ENCODE measurements at regions not wholly inside any gene's neighbourhood (a gene's known extent, or its start where the extent isn't known, plus 50 kb on each side); places are given as distances from the start of the nearest gene placed in this dataset.
"Not testable (repeated sequence)": the region's sequence is repeated elsewhere in the genome, so short reads cannot be mapped to it uniquely, and the experiment has no call there.

DNA sequence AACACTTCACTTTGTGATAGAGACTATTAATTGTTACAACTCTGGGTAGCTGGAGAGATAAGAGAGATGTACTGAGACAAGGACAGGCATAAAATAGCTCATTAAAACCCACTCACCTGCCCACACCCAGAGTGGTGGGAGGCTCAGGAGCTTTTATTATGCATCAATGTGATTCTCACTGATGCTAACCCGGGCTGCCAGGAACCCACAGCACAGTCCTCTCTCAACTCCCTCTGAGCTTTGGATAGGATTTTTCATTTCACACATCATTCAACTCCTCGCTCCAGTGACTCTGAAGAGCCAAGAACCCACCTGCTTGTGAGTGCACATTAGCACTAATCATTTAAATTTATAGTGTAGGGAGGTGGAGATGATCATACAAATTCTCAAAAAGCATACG is 827.9 kb downstream of the FLRT2 start:
- intact Hi-C loops (cut with DNase I) = no loop called here
- H3K9me3 ChIP-seq (ENCODE audit: control insufficient read depth, low read length) = no peaks in the 10 kb centered on the region
- WGBS = 52% methylated on average over 3 of the region's 3 CpGs
- H3K27me3 ChIP-seq (ENCODE audit: control insufficient read depth, insufficient read depth) = no peaks in the 10 kb centered on the region
- DNase-seq = no peak
- no peak overlapping the region for H3K27ac ChIP-seq (ENCODE audit: low read length)
- no peak for ATAC-seq
- H3K4me3 ChIP-seq (ENCODE audit: low read length) = no peak overlapping the region
- no peaks in the 10 kb centered on the region for H3K4me1 ChIP-seq (ENCODE audit: control insufficient read depth, insufficient read depth, low read length)

DNA sequence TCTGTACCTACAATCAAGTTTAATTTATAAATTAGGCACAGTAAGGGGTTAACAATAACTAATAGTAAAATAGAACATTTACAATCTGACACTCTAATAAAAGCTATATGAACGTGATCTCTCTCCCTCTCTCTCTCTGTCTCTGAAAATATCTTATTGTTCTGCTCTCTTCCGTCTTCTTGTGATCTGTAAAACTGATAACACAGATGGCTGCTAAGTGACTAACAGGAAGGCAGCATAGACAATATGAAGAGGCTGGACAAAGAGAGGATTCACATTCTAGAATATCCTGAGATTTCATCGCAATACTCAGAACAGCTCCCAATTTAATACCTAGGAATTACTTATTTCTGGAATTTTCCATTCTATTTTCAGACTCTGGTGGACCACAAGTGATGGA is 827.2 kb downstream of the FLRT2 start:
- intact Hi-C loops (cut with DNase I) = no loop called here
- Histone ChIP-seq H3K9me3 (ENCODE audit: control insufficient read depth, low read length) (no peaks in the 10 kb centered on the region), H3K27ac (ENCODE audit: low read length) (no peak overlapping the region), H3K27me3 (ENCODE audit: control insufficient read depth, insufficient read depth) (no peaks in the 10 kb centered on the region), H3K4me1 (ENCODE audit: control insufficient read depth, insufficient read depth, low read length) (no peaks in the 10 kb centered on the region), H3K4me3 (ENCODE audit: low read length) (no peak overlapping the region)
- WGBS = 43% methylated on average over 3 of the region's 3 CpGs
- no peak for DNase-seq
- no peak for ATAC-seq

DNA sequence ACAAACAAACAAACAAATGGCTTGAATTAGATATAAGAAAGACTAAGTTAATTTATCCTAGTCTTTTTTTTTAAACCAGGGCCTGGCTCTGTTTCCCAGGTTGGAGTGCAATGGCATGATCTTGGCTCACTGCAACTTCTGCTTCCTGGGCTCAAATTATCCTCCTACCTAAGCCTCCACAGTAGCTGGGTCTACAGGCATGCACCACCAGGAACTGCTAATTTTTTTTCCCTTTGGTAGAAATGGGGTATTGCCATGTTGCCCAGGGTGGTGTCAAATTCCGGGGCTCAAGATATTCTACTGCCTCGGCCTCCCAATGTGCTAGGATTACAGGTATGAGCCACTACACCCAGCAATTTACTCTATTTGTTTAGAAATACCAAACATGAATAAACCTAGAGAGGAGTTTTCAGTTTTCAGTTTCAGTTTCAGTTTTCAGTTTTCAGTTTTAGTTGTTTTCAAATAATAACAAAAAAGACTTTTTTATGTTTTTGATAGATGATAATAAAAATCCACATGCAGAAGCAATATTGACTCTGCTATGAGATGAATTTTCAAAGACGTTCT is 817.0 kb downstream of the FLRT2 start:
- Histone ChIP-seq H3K27ac (ENCODE audit: low read length) (no peak overlapping the region), H3K4me1 (ENCODE audit: control insufficient read depth, insufficient read depth, low read length) (peaks cover 2% of the 10 kb centered on the region), H3K9me3 (ENCODE audit: control insufficient read depth, low read length) (no peaks in the 10 kb centered on the region), H3K27me3 (ENCODE audit: control insufficient read depth, insufficient read depth) (no peaks in the 10 kb centered on the region), H3K4me3 (ENCODE audit: low read length) (peak overlapping the region; percentile 20)
- intact Hi-C loops (cut with DNase I) = no loop called here
- DNase-seq (no peak), ATAC-seq (no peak)
- 59% methylated on average over 3 of the region's 3 CpGs for WGBS

DNA sequence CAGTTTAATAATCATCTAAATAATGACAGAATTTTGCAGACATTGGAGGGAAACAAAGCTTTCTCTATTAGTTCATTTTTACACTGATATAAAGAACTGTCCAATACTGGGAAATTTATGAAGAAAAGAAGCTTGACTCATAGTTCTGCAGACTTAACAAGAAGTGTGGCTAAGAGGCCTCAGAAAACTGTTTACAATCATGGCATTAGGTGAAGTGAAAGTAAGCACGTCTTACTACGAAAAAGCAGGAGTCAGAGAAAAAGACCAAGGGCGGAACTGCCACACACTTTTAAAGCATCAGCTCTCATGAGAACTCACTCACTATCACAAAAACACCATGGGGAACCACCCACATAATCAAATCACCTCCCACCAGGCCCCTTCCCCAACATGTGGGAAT is 804.4 kb downstream of the FLRT2 start:
- DNase-seq (no peak), ATAC-seq (no peak)
- Histone ChIP-seq H3K4me3 (ENCODE audit: low read length) (no peak overlapping the region), H3K9me3 (ENCODE audit: control insufficient read depth, low read length) (no peaks in the 10 kb centered on the region), H3K4me1 (ENCODE audit: control insufficient read depth, insufficient read depth, low read length) (no peaks in the 10 kb centered on the region), H3K27ac (ENCODE audit: low read length) (no peak overlapping the region), H3K27me3 (ENCODE audit: control insufficient read depth, insufficient read depth) (no peaks in the 10 kb centered on the region)
- WGBS = 76% methylated on average over 3 of the region's 3 CpGs
- intact Hi-C loops (cut with DNase I) = no loop called here

DNA sequence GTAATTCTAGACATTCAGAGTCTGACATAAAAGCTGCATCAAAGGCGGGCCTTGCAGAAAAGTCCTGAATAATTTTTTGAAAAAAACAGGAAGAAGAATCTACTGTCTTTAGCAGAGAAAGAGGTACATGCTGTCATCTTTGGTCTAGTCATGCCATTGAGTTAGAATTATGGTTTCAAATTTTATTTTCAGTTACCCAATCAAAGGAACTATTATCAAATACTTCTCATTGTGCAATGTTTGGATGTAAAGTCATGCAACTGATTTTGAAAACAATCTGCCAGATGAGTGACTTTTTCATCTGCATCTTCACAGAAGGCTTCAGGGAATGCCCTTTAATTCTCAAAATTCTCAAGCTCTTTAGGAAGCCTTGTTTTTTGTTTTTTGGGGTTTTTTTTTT is 803.5 kb downstream of the FLRT2 start:
- no peaks in the 10 kb centered on the region for H3K27me3 ChIP-seq (ENCODE audit: control insufficient read depth, insufficient read depth)
- 77% methylated on average over 1 of the region's 1 CpG for WGBS
- no peak for DNase-seq
- no peak overlapping the region for H3K4me3 ChIP-seq (ENCODE audit: low read length)
- no peaks in the 10 kb centered on the region for H3K4me1 ChIP-seq (ENCODE audit: control insufficient read depth, insufficient read depth, low read length)
- no peak overlapping the region for H3K27ac ChIP-seq (ENCODE audit: low read length)
- ATAC-seq = no peak
- intact Hi-C loops (cut with DNase I) = no loop called here
- no peaks in the 10 kb centered on the region for H3K9me3 ChIP-seq (ENCODE audit: control insufficient read depth, low read length)

DNA sequence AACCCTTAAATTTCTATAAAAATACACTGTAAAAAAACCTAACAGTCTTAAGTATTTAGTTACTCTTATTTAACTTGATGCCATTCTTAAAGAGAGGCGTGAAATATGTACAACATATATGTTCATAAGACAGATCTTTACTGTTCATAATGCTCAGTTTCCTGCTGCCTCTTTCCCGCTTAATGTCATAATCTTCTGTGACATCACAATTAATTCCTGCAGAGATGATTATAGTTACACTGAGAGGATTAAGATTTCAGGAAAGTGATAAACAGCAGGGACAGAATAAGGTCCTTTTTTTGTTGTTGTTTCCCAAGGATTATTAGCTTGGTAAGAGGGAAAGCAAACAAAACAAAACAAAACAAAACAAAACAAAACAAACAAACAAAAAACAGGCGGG is 801.4 kb downstream of the FLRT2 start:
- intact Hi-C loops (cut with DNase I) = no loop called here
- no peak overlapping the region for H3K4me3 ChIP-seq (ENCODE audit: low read length)
- DNase-seq = no peak
- no peaks in the 10 kb centered on the region for H3K9me3 ChIP-seq (ENCODE audit: control insufficient read depth, low read length)
- H3K27ac ChIP-seq (ENCODE audit: low read length) = no peak overlapping the region
- H3K27me3 ChIP-seq (ENCODE audit: control insufficient read depth, insufficient read depth) = no peaks in the 10 kb centered on the region
- no peaks in the 10 kb centered on the region for H3K4me1 ChIP-seq (ENCODE audit: control insufficient read depth, insufficient read depth, low read length)
- ATAC-seq = no peak
- 71% methylated on average over 3 of the region's 3 CpGs for WGBS

DNA sequence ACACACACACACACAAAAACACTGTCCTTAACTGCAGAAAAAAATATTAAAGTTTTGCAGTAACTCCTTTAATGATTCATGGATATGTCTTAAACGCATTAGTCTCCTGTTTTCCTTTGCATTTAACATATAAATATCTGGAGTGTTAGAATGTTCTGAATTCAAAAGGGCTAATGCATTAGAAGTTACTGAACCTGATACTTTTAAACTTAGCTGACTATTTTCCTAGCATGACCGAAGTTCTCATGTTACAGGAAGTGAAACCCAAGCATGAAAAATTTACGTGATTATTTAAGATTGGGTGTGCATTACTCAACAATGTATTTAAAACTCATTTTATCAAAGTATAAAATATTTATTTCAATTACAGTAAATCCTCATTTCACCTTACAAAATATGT is 791.2 kb downstream of the FLRT2 start:
- no peaks in the 10 kb centered on the region for H3K9me3 ChIP-seq (ENCODE audit: control insufficient read depth, low read length)
- DNase-seq = no peak
- H3K4me1 ChIP-seq (ENCODE audit: control insufficient read depth, insufficient read depth, low read length) = no peaks in the 10 kb centered on the region
- no peaks in the 10 kb centered on the region for H3K27me3 ChIP-seq (ENCODE audit: control insufficient read depth, insufficient read depth)
- 52% methylated on average over 3 of the region's 3 CpGs for WGBS
- ATAC-seq = no peak
- no peak overlapping the region for H3K27ac ChIP-seq (ENCODE audit: low read length)
- intact Hi-C loops (cut with DNase I) = no loop called here
- H3K4me3 ChIP-seq (ENCODE audit: low read length) = no peak overlapping the region

DNA sequence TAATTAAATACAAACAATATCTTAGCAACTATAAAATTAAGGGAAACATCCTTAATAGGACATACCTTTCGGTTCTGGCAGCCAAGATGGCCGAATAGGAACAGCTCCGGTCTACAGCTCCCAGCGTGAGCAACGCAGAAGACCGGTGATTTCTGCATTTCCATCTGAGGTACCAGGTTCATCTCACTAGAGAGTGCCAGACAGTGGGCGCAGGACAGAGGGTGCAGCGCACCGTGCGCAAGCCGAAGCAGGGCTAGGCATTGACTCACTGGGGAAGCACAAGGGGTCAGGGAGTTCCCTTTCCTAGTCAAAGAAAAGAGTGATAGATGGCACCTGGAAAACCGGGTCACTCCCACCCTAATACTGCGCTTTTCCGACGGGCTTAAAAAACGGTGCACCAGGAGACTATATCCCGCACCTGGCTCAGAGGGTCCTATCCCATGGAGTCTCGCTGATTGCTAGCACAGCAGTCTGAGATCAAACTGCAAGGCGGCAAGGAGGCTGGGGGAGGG is 782.3 kb downstream of the FLRT2 start:
- H3K27ac ChIP-seq (ENCODE audit: low read length); ATAC-seq; intact Hi-C loops (cut with DNase I); H3K4me1 ChIP-seq (ENCODE audit: control insufficient read depth, insufficient read depth, low read length); H3K9me3 ChIP-seq (ENCODE audit: control insufficient read depth, low read length); H3K27me3 ChIP-seq (ENCODE audit: control insufficient read depth, insufficient read depth); H3K4me3 ChIP-seq (ENCODE audit: low read length): not testable (repeated sequence)
- peak in 1 of 3 donors; percentile 11 for DNase-seq
- WGBS = 93% methylated on average over 19 of the region's 19 CpGs

DNA sequence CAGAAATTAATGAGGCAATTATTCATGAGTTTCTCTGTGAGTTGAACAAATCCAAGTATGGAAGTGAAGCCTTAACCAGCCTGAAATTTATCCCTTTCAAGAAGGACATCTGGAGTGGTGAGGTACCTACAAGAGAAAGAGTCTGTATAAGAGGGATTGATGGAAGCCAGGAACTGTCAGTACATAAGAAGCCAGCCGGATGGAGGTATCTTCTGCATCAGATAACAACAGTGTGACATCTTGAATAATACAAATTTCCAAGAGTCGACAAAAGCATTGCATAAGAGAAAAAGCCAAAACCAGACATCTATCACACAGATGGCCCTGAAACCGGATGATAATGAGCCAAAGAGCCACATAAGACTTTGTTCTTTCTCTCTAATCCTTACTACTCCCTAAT is 781.2 kb downstream of the FLRT2 start:
- WGBS = 59% methylated on average over 3 of the region's 3 CpGs
- H3K4me3 ChIP-seq (ENCODE audit: low read length) = no peak overlapping the region
- no peak for ATAC-seq
- DNase-seq = no peak
- no peaks in the 10 kb centered on the region for H3K4me1 ChIP-seq (ENCODE audit: control insufficient read depth, insufficient read depth, low read length)
- no peaks in the 10 kb centered on the region for H3K9me3 ChIP-seq (ENCODE audit: control insufficient read depth, low read length)
- H3K27ac ChIP-seq (ENCODE audit: low read length) = no peak overlapping the region
- intact Hi-C loops (cut with DNase I) = no loop called here
- no peaks in the 10 kb centered on the region for H3K27me3 ChIP-seq (ENCODE audit: control insufficient read depth, insufficient read depth)

DNA sequence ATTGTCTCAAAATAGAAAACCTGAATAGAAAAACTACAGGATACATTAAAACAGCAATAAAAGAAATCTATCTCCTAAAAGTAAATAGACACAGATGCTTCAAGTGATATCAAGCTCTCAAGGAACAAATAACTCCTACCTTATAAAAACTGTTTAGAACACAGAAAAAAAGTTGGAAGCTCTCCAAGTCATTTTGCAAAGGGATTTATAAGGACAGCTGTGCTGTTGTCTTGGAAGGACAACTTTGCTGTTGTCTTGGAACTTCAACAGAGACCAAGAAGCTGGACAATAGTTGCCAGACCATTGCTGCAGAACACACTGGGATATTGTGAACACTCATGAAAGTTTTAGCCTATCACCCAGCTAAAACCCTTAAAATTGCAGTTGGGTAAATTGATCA is 780.7 kb downstream of the FLRT2 start:
- Histone ChIP-seq H3K27ac (ENCODE audit: low read length) (no peak overlapping the region), H3K9me3 (ENCODE audit: control insufficient read depth, low read length) (no peaks in the 10 kb centered on the region), H3K4me1 (ENCODE audit: control insufficient read depth, insufficient read depth, low read length) (no peaks in the 10 kb centered on the region), H3K4me3 (ENCODE audit: low read length) (no peak overlapping the region), H3K27me3 (ENCODE audit: control insufficient read depth, insufficient read depth) (no peaks in the 10 kb centered on the region)
- DNase-seq = no peak
- ATAC-seq = no peak
- intact Hi-C loops (cut with DNase I) = no loop called here

DNA sequence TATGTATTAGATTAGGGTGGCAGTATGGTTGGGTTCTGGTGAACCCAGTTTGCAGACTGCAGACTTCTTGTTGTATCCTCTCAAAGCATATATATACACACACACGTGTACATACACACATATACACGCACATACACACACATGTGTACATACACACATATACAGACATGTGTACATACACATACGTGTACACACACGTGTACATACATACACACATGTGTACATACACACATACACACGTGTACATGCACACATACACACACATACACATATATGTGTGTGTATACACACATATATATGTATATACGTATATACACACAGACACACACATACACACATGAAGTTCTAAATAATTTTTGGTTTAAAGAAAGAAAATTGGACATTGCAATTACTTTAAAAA is 780.2 kb downstream of the FLRT2 start:
- intact Hi-C loops (cut with DNase I) = no loop called here
- Histone ChIP-seq H3K27ac (ENCODE audit: low read length) (no peak overlapping the region), H3K27me3 (ENCODE audit: control insufficient read depth, insufficient read depth) (no peaks in the 10 kb centered on the region), H3K9me3 (ENCODE audit: control insufficient read depth, low read length) (no peaks in the 10 kb centered on the region), H3K4me3 (ENCODE audit: low read length) (no peak overlapping the region), H3K4me1 (ENCODE audit: control insufficient read depth, insufficient read depth, low read length) (no peaks in the 10 kb centered on the region)
- WGBS = 79% methylated on average over 6 of the region's 6 CpGs
- ATAC-seq (no peak), DNase-seq (no peak)

DNA sequence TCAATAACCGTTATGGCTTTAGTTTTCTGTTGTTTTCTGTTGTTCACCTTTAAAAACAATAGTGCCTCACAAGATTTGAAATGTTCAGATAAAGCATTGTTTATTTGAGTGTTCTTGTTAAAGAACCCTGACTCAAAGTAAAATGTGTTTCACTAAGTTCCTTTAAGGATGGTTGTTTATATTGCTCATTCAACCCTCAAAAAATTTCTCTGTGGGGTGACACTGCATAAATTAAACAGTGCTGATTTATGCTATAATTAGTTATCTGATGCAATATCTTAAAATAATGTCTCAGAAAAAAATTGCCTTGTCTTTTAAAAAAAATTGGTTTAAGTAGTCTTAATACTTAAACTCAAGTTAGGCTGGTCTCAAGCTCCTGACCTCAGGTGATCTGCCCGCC is 775.1 kb downstream of the FLRT2 start:
- intact Hi-C loops (cut with DNase I) = no loop called here

More for the DNA sequence above, 775.1 kb downstream of the FLRT2 start:
- Histone ChIP-seq H3K4me1 (ENCODE audit: control insufficient read depth, insufficient read depth, low read length) (no peaks in the 10 kb centered on the region), H3K9me3 (ENCODE audit: control insufficient read depth, low read length) (no peaks in the 10 kb centered on the region), H3K4me3 (ENCODE audit: low read length) (no peak overlapping the region), H3K27ac (ENCODE audit: low read length) (no peak overlapping the region), H3K27me3 (ENCODE audit: control insufficient read depth, insufficient read depth) (no peaks in the 10 kb centered on the region)
- 77% methylated on average over 2 of the region's 2 CpGs for WGBS
- no peak for ATAC-seq
- no peak for DNase-seq
